Natural killer cell treated with Interleukin-12 subunit alpha and Interleukin-12 subunit beta and Interleukin-15 and Interleukin-18, amount 100 ng/mL, for 72 hours (primary cell): ENCODE measurements at regions not wholly inside any gene's neighbourhood (a gene's known extent, or its start where the extent isn't known, plus 50 kb on each side); places are given as distances from the start of the nearest gene placed in this dataset.

ENCODE experiments used
- ATAC-seq, 2 donors: fragments of 150-1000 bp; cut with Tn5 transposase in 1 of 2; sonication (Bioruptor Pico), chemical (Tn5 transposase) in 1 of 2; 2 replicates each; pipeline ENCODE4 v1.10.0; 2021
- DNase-seq: peaks from one replicate; pipeline ENCODE4 v3.0.0; 2022; ENCODE audit warnings: low spot score
- H3K27ac Mint-ChIP-seq, 2 donors: 1 replicate in 1 of 2; 2 replicates in 1 of 2; pipeline ENCODE4 v1.8.0; 2022; ENCODE audit warnings: mixed read lengths in 2 of 2, mild to moderate bottlenecking in 1 of 2, moderate library complexity in 1 of 2
- H3K27me3 Mint-ChIP-seq, 2 donors: 1 replicate in 1 of 2; 2 replicates in 1 of 2; pipeline ENCODE4 v1.8.0; 2022; ENCODE audit warnings: mixed read lengths in 2 of 2
- H3K36me3 Mint-ChIP-seq: one replicate; pipeline ENCODE4 v1.8.0; 2022; ENCODE audit warnings: mixed read lengths
- H3K4me1 Mint-ChIP-seq, 2 donors: 1 replicate in 1 of 2; 2 replicates in 1 of 2; pipeline ENCODE4 v1.8.0; 2022; ENCODE audit warnings: low read depth in 2 of 2, mixed read lengths in 2 of 2, mild to moderate bottlenecking in 1 of 2
- H3K4me3 Mint-ChIP-seq: one replicate; pipeline ENCODE4 v1.8.0; 2022; ENCODE audit warnings: mixed read lengths
- H3K9me3 Mint-ChIP-seq: 2 replicates; pipeline ENCODE4 v1.8.0; 2022; ENCODE audit warnings: mixed read lengths

DNA sequence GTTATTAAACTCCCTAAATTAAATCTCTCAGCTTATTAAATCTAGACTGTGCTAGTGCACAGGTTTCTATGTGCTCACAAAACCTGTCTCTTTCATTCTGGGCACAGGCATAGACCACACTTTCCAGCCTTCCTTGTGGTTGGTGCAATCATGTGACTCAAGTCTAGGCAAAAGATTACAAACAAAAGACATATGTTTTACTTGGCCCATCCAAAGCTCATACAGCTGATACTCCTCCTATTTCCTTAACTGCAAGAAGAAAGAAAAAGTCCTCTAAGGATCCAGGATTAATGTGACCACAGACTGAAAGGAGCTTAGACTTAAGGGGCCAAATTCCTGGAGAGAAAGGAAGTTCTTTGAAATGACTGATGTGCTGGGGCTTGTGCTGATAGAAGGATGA lies 731.3 kb upstream of the RAB6C start:
- Mint-ChIP-seq H3K9me3 (peaks cover 3% of the 10 kb centered on the region), H3K27ac (no peak overlapping the region), H3K4me3 (no peak overlapping the region), H3K4me1 (no peaks in the 10 kb centered on the region), H3K27me3 (no peaks in the 10 kb centered on the region), H3K36me3 (no peaks in the 10 kb centered on the region)
- ATAC-seq (no peak), DNase-seq (no peak)

DNA sequence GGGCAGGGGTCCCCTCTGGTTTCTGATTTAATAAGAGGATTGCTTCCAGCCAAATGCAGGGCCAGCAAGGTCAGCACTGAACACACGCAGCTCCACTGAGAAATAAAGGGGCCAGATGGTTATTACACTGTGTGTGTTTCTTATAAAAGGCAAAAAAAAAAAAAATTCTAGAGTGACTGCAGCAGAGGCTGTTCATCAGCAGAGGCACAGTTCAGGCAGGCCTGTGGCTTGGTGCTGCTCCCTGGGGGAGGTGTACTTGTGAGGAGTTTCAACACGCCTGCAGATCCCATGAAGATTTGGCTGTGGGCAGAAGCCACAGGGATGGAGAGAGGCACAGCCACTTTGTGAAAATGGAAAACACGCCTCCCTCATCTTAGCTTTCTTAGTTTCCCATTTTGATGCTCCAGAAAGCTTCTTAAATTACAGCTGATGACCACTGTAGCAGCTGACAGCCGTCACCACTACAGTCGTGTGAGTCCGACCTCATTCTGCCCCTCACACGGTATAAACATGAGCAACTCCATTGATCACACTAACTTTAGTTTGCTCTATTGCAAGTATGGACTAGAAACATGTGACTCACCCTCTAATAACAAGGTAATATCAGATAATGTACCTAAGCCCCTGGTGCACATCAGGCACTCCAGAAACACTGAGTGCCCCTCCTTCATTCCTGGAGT lies 726.5 kb upstream of the RAB6C start:
- ATAC-seq = no peak
- Mint-ChIP-seq H3K4me1 (no peaks in the 10 kb centered on the region), H3K27ac (no peak overlapping the region), H3K9me3 (peaks cover 11% of the 10 kb centered on the region), H3K27me3 (no peaks in the 10 kb centered on the region), H3K4me3 (no peak overlapping the region), H3K36me3 (no peaks in the 10 kb centered on the region)
- DNase-seq = no peak

- Mint-ChIP-seq H3K27ac (no peak overlapping the region), H3K36me3 (peaks cover 4% of the 10 kb centered on the region), H3K27me3 (no peaks in the 10 kb centered on the region), H3K4me3 (no peak overlapping the region), H3K4me1 (no peaks in the 10 kb centered on the region), H3K9me3 (peaks cover 15% of the 10 kb centered on the region)
- ATAC-seq = no peak
- no peak for DNase-seq
Measured at GRCh38 chr2:129253461-129253812, 726.0 kb upstream of the RAB6C start.

DNA sequence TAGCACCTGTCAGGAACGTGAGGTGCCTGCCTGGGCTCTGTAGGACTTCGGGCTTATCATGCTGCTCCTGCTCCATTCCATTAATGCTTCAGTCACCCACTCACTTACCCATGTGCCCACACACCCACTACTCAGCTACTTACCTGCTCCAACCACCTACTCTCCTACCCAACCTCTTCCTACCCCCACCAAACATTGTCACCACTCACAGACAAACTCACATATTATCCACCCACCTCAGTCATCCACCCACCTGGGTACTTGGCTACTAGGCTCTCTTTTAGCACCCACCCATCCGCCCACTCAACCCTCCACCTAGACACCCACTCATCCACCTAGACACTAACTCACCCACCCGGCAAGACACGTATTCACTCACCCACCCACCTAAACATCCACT lies 724.7 kb upstream of the RAB6C start:
- ATAC-seq (no peak), DNase-seq (no peak)
- no peaks in the 10 kb centered on the region for H3K27me3 Mint-ChIP-seq
- no peak overlapping the region for H3K4me3 Mint-ChIP-seq
- H3K27ac Mint-ChIP-seq = no peak overlapping the region
- H3K9me3 Mint-ChIP-seq = peaks cover 23% of the 10 kb centered on the region
- peaks cover 7% of the 10 kb centered on the region for H3K36me3 Mint-ChIP-seq
- no peaks in the 10 kb centered on the region for H3K4me1 Mint-ChIP-seq

DNA sequence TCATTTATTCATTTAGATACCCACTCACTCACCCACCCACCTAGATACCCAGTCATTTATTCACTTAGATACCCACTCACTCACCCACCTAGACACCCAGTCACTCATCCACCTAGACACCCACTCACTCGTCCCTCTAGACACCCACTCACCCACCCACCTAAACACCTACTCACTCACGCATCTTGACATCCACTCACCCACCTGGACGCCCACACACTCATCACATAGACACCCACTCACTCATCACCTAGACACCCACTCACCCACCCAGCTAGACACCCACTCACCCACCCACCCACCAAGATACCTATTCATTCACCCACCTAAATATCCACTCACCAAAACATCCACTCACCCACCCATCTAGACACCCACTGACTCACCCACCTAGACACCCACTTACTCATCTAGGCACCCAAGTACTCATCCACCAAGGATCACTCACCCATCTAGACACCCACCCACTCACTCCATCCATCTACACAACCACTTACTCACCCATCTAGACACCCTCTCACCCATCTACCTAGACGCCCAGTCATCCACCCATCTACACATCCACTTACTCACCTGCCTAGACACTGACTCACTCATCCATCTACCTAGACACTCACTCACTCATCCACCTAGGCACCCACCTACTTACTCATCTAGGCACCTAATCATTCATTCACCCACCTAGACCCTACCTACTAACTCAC lies 723.7 kb upstream of the RAB6C start:
- ATAC-seq (no peak), DNase-seq (no peak)
- Mint-ChIP-seq H3K4me1 (no peaks in the 10 kb centered on the region), H3K36me3 (peaks cover 7% of the 10 kb centered on the region), H3K4me3 (no peak overlapping the region), H3K9me3 (peaks cover 23% of the 10 kb centered on the region), H3K27me3 (no peaks in the 10 kb centered on the region), H3K27ac (no peak overlapping the region)

DNA sequence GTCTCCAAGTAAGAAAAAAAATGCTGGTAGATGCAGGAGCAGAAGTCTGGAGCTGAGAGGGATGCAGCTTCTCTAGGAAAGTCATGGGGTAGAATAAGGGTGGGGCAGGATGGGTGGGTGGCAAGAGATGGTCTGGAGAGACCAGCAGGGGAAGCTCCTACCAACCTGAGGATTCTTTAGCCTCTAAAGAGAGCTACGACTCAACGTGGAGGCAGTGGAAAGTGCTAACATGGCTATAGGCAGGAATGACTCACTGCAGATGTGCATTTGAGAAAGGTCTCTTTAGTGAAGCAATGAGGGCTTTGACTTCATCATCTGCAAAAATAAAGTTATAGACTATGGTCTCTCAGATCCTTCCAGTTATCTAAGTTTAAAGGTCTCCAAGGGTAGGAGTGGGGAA lies 722.8 kb upstream of the RAB6C start:
- H3K9me3 Mint-ChIP-seq = peaks cover 23% of the 10 kb centered on the region
- H3K4me3 Mint-ChIP-seq = no peak overlapping the region
- ATAC-seq = no peak
- DNase-seq = no peak
- H3K27me3 Mint-ChIP-seq = no peaks in the 10 kb centered on the region
- no peaks in the 10 kb centered on the region for H3K4me1 Mint-ChIP-seq
- peaks cover 7% of the 10 kb centered on the region for H3K36me3 Mint-ChIP-seq
- H3K27ac Mint-ChIP-seq = no peak overlapping the region

DNA sequence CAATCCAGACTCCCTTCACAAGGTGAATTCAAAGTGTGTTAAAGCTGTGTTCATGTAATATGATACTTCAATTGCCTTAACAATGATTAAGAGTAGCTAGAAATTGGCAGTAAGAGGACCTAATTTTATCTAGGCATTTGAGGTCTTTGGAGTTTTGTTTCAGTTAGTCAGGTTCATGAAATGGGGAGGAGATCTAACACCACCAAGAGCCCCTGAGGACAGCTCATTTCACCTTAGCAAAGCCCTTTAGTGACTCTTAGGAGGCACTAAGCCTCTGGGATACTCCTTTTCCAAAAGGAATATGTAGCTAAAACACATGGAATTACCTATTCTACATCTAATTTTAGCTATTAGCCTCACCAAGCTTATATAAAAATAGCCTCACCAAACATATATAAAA lies 716.5 kb upstream of the RAB6C start:
- H3K27me3 Mint-ChIP-seq = no peaks in the 10 kb centered on the region
- H3K9me3 Mint-ChIP-seq = peaks cover 19% of the 10 kb centered on the region
- H3K4me1 Mint-ChIP-seq = no peaks in the 10 kb centered on the region
- H3K4me3 Mint-ChIP-seq = no peak overlapping the region
- H3K36me3 Mint-ChIP-seq = peaks cover 19% of the 10 kb centered on the region
- ATAC-seq (no peak), DNase-seq (no peak)
- H3K27ac Mint-ChIP-seq = no peak overlapping the region

DNA sequence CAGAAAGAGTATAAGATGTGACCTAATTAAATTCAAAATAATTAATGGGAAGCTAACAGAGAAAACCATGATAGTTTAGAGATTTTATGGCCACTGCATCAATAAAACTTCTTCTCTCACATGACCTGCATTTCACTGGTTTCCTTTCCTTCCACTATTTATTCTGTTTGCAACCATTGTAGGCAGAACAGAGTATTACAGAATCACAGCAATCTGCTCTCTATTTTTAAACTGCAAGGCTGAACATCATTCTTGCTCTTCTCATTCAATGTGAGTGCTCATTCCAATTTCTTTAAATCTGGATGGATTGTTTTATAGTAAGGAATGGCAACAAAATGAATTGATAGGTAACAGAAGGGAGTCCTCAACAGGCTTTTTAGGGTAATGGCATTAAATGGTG lies 715.5 kb upstream of the RAB6C start:
- ATAC-seq = no peak
- H3K9me3 Mint-ChIP-seq = peaks cover 13% of the 10 kb centered on the region
- no peaks in the 10 kb centered on the region for H3K27me3 Mint-ChIP-seq

DNA sequence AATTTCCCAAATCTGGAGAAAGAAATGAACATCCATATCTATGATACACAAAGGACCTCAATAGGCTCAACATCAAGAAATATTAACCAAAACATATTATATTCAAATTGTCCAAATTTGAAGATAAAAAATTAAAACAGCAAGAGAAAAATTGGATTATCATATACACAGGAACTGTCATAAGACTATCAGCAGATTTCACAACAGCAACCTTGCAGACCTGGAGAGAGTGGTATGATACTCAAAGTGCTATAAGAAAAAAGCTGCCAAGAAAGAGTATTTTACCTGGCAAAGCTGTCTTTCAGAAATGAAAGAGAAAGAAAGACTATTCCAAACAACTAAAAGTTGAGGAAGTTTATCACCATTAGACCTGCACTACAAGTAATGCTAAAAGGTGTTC lies 711.9 kb upstream of the RAB6C start:
- H3K27me3 Mint-ChIP-seq = no peaks in the 10 kb centered on the region
- peaks cover 14% of the 10 kb centered on the region for H3K9me3 Mint-ChIP-seq
- no peak for ATAC-seq
- no peaks in the 10 kb centered on the region for H3K4me1 Mint-ChIP-seq
- no peak overlapping the region for H3K4me3 Mint-ChIP-seq
- no peak overlapping the region for H3K27ac Mint-ChIP-seq
- peaks cover 19% of the 10 kb centered on the region for H3K36me3 Mint-ChIP-seq
- DNase-seq = no peak

More for the DNA sequence above, 715.5 kb upstream of the RAB6C start:
- no peak for DNase-seq
- no peak overlapping the region for H3K27ac Mint-ChIP-seq
- H3K4me3 Mint-ChIP-seq = no peak overlapping the region
- H3K36me3 Mint-ChIP-seq = peaks cover 13% of the 10 kb centered on the region
- H3K4me1 Mint-ChIP-seq = no peaks in the 10 kb centered on the region

DNA sequence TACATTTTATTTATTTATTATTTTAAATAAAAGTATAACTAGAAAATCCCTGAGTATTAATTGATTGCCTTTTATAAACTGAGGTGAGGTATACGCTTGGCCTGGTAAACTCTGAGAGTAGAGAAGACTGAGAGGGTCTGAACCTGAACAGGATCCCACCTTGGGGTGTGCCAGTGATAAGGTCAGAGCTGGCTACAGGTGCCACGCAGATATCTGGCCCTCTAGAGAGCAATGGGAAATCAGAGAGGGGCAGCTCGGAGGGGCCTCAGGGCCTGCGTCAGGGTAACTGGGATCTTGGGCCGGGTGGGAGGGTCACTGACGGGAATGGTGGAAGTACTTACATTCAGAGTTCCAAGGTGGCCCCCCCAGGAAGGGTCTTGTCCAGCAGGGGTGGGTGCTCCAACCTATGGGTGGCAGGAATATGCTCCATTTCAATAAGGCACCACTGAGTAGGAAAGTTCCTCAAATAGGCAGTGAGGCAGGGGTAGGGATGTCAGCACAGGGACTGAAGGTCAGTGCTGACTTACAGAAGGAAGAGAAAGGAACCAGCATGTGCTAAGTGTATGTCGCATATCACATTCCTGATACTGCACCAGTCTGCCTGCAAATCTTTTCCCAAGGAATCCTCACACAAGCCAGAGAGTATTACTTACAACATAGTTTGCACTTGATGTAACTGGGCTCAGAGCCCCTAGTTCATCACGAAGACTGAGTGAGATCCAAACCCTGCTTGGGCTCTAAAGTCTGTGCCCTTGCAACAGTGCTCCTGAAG lies 706.0 kb upstream of the RAB6C start:
- Mint-ChIP-seq H3K27me3 (no peaks in the 10 kb centered on the region), H3K36me3 (peaks cover 6% of the 10 kb centered on the region), H3K4me3 (no peak overlapping the region), H3K4me1 (no peaks in the 10 kb centered on the region), H3K9me3 (peaks cover 7% of the 10 kb centered on the region), H3K27ac (no peak overlapping the region)
- DNase-seq (no peak), ATAC-seq (peak; percentile 9 to 45)

GRCh38 chr2:129274038-129274415 lies 705.4 kb upstream of the RAB6C start:
- peaks cover 6% of the 10 kb centered on the region for H3K36me3 Mint-ChIP-seq
- H3K4me1 Mint-ChIP-seq = no peaks in the 10 kb centered on the region
- no peak for DNase-seq
- ATAC-seq = peak in 1 of 2 donors; percentile 17
- no peak overlapping the region for H3K27ac Mint-ChIP-seq
- H3K27me3 Mint-ChIP-seq = no peaks in the 10 kb centered on the region
- no peak overlapping the region for H3K4me3 Mint-ChIP-seq
- peaks cover 7% of the 10 kb centered on the region for H3K9me3 Mint-ChIP-seq

- H3K36me3 Mint-ChIP-seq = peaks cover 6% of the 10 kb centered on the region
- no peak for ATAC-seq
Measured at GRCh38 chr2:129274918-129275317, 704.5 kb upstream of the RAB6C start.

DNA sequence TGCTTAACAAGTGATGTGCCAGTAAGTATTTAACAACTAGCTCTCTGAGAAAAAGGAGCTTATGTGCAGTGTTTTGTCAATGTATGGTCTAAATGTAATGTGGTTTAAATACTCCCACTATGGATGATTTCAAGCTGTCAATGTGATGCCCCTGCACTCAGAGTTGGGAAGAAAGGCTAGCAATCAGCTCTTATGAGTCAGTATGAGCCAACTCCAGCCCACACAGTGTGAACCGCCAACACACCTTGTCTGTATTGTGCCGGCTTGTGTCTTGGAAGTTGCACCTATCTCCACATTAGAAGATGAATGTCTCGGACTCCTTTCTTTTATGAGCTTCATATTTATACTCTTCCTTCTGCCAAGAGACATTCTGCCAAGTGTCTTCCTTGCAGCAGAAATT lies 703.8 kb upstream of the RAB6C start:
- no peaks in the 10 kb centered on the region for H3K4me1 Mint-ChIP-seq
- no peak overlapping the region for H3K27ac Mint-ChIP-seq
- H3K36me3 Mint-ChIP-seq = no peaks in the 10 kb centered on the region
- no peak for ATAC-seq
- H3K27me3 Mint-ChIP-seq = no peaks in the 10 kb centered on the region
- no peaks in the 10 kb centered on the region for H3K9me3 Mint-ChIP-seq
- no peak for DNase-seq
- no peak overlapping the region for H3K4me3 Mint-ChIP-seq

More at GRCh38 chr2:129274918-129275317, 704.5 kb upstream of the RAB6C start:
- Mint-ChIP-seq H3K27ac (no peak overlapping the region), H3K4me1 (no peaks in the 10 kb centered on the region), H3K27me3 (no peaks in the 10 kb centered on the region), H3K4me3 (no peak overlapping the region), H3K9me3 (peaks cover 7% of the 10 kb centered on the region)
- DNase-seq = no peak

DNA sequence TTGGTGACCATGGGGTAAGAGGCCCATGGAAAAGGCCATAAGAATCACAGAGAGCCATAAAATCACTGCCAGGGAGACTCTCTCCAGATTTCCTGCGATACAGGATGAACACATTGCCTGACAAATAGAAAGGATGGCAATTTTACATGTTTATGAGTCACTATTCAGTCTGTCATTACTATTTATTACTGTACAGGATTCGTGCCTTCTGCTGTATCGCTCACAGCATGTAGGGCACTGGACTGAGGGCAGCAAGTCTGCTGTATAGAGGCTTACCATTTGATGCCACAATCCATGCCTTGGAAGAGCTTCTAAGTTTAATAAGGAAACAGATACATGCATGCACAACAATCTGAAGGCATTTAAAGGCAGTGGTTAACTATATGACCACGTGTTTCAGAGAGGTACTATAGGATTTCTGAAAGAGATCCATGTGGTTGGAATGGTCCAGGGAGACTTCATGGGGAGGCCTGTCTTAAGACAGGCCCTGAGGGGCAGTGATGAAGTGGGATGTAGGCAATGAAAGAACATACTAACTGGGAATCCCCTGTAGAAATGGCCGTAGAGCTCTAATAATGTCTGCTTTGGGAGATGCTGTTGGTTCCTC lies 702.4 kb upstream of the RAB6C start:
- H3K27me3 Mint-ChIP-seq = no peaks in the 10 kb centered on the region
- no peaks in the 10 kb centered on the region for H3K4me1 Mint-ChIP-seq
- no peaks in the 10 kb centered on the region for H3K36me3 Mint-ChIP-seq
- DNase-seq = no peak
- H3K4me3 Mint-ChIP-seq = no peak overlapping the region
- no peak overlapping the region for H3K27ac Mint-ChIP-seq
- ATAC-seq = no peak
- H3K9me3 Mint-ChIP-seq = no peaks in the 10 kb centered on the region
